ENCODE measurements at regions not wholly inside any gene's neighbourhood (a gene's known extent, or its start where the extent isn't known, plus 50 kb on each side); places are given as distances from the start of the nearest gene placed in this dataset.
"Not testable (repeated sequence)": the region's sequence is repeated elsewhere in the genome, so short reads cannot be mapped to it uniquely, and the experiment has no call there.

GRCh38 chr11:106531648-106532047 is 454.2 kb downstream of the AASDHPPT start:
- dilution Hi-C loops (cut with MboI; ENCODE audit: extremely low pct_ligation_motif_present, low sequenced_read_pairs); H3K9me3 ChIP-seq (replicated peaks; ENCODE audit: control insufficient read depth, insufficient read depth, low read length); H3K4me1 ChIP-seq (ENCODE audit: control insufficient read depth, extremely low read depth, insufficient read depth, low read length); DNase-seq (ENCODE audit: low read depth, low spot score); POLR2A ChIA-PET; H3K9me1 ChIP-seq (replicated peaks; ENCODE audit: control insufficient read depth, extremely low read depth, insufficient read depth, low read length); H3K4me3 ChIP-seq (replicated peaks in 1 of 3; ENCODE audit: insufficient read depth in 1 of 3, low read depth in 1 of 3, low read length in 3 of 3); H2AFZ ChIP-seq (ENCODE audit: low read depth, low read length); H3K9ac ChIP-seq (replicated peaks; ENCODE audit: extremely low read depth, insufficient read depth, low read length); H3K27me3 ChIP-seq (ENCODE audit: control insufficient read depth in 2 of 2, insufficient read depth in 2 of 2, low read length in 2 of 2); BruUV-seq (replicated peaks); H3K36me3 ChIP-seq (ENCODE audit: control insufficient read depth in 2 of 2, extremely low read depth in 1 of 2, insufficient read depth in 2 of 2, low read length in 2 of 2); H4K20me1 ChIP-seq (replicated peaks; ENCODE audit: control insufficient read depth, extremely low read depth, insufficient read depth, low read length); H3K79me2 ChIP-seq (ENCODE audit: control insufficient read depth, insufficient read depth, low read length); intact Hi-C loops (cut with micrococcal nuclease); CTCF ChIA-PET; FAIRE-seq; H3K4me2 ChIP-seq (ENCODE audit: insufficient read depth, low read length); H3K27ac ChIP-seq (ENCODE audit: insufficient read depth, low read depth, low read length): not testable (repeated sequence)

- no peak overlapping the region for H3K9ac ChIP-seq (replicated peaks; ENCODE audit: extremely low read depth, insufficient read depth, low read length)
- H2AFZ ChIP-seq (ENCODE audit: low read depth, low read length): no peak overlapping the region
- no TSS peak for BruUV-seq (replicated peaks)
- no peaks in the 10 kb centered on the region for H3K4me1 ChIP-seq (ENCODE audit: control insufficient read depth, extremely low read depth, insufficient read depth, low read length)
- H3K4me3 ChIP-seq (replicated peaks in 1 of 3; ENCODE audit: insufficient read depth in 1 of 3, low read depth in 1 of 3, low read length in 3 of 3): no peak overlapping the region
- H3K79me2 ChIP-seq (ENCODE audit: control insufficient read depth, insufficient read depth, low read length): no peaks in the 10 kb centered on the region
- no peaks in the 10 kb centered on the region for H3K9me1 ChIP-seq (replicated peaks; ENCODE audit: control insufficient read depth, extremely low read depth, insufficient read depth, low read length)
- DNase-seq (ENCODE audit: low read depth, low spot score): no peak
- ChIA-PET CTCF (no interaction called here), POLR2A (no interaction called here)
- no peaks in the 10 kb centered on the region for H3K9me3 ChIP-seq (replicated peaks; ENCODE audit: control insufficient read depth, insufficient read depth, low read length)
- H3K4me2 ChIP-seq (ENCODE audit: insufficient read depth, low read length): no peak overlapping the region
- H3K27me3 ChIP-seq (ENCODE audit: control insufficient read depth in 2 of 2, insufficient read depth in 2 of 2, low read length in 2 of 2): no peaks in the 10 kb centered on the region
- no peak for FAIRE-seq
- dilution Hi-C loops (cut with MboI; ENCODE audit: extremely low pct_ligation_motif_present, low sequenced_read_pairs): no loop called here
- no peak overlapping the region for H3K27ac ChIP-seq (ENCODE audit: insufficient read depth, low read depth, low read length)
- intact Hi-C loops (cut with micrococcal nuclease): no loop called here
- H4K20me1 ChIP-seq (replicated peaks; ENCODE audit: control insufficient read depth, extremely low read depth, insufficient read depth, low read length): no peaks in the 10 kb centered on the region
- TF ChIP-seq POLR2A (IDR thresholded peaks at IDR 0.05; ENCODE audit: low read depth, low read length): no peak
- TF ChIP-seq, protein P1, sequence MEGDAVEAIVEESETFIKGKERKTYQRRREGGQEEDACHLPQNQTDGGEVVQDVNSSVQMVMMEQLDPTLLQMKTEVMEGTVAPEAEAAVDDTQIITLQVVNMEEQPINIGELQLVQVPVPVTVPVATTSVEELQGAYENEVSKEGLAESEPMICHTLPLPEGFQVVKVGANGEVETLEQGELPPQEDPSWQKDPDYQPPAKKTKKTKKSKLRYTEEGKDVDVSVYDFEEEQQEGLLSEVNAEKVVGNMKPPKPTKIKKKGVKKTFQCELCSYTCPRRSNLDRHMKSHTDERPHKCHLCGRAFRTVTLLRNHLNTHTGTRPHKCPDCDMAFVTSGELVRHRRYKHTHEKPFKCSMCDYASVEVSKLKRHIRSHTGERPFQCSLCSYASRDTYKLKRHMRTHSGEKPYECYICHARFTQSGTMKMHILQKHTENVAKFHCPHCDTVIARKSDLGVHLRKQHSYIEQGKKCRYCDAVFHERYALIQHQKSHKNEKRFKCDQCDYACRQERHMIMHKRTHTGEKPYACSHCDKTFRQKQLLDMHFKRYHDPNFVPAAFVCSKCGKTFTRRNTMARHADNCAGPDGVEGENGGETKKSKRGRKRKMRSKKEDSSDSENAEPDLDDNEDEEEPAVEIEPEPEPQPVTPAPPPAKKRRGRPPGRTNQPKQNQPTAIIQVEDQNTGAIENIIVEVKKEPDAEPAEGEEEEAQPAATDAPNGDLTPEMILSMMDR (IDR thresholded peaks at IDR 0.05; ENCODE audit: extremely low read depth in 1 of 2, insufficient read depth in 1 of 2, low read depth in 1 of 2, low read length in 2 of 2): no peak
- TF ChIP-seq MYC (IDR thresholded peaks at IDR 0.05; ENCODE audit: low read depth, low read length): no peak
- no peak for TF ChIP-seq POLR2AphosphoS5 (IDR thresholded peaks at IDR 0.05; ENCODE audit: insufficient read depth, low read depth, low read length)
- no peak for TF ChIP-seq FOS (IDR thresholded peaks at IDR 0.05; ENCODE audit: borderline replicate concordance, insufficient read depth, low read length)
- TF ChIP-seq JUN (IDR thresholded peaks at IDR 0.05; ENCODE audit: borderline replicate concordance, insufficient read depth, insufficient read length, low read depth): no peak
- H3K36me3 ChIP-seq (ENCODE audit: control insufficient read depth in 2 of 2, extremely low read depth in 1 of 2, insufficient read depth in 2 of 2, low read length in 2 of 2): no peaks in the 10 kb centered on the region
These were observed 455.6 kb downstream of the AASDHPPT start for GRCh38 chr11:106533046-106533445.

All from endothelial cell of umbilical vein (primary cell).